Cardiac muscle cell (in vitro differentiated cells and primary cell): ENCODE measurements at regions not wholly inside any gene's neighbourhood (a gene's known extent, or its start where the extent isn't known, plus 50 kb on each side); places are given as distances from the start of the nearest gene placed in this dataset.

Experiments used
- DNase-seq, 2 donors: peaks; one replicate each; pipeline versions ENCODE4 v3.0.0 to v3.0.0-alpha.2; 2010 to 2017; ENCODE audit warnings: low read depth in 1 of 2, low spot score in 1 of 2
- H3K27ac ChIP-seq: fragments of 200-600 bp; sonication (generic); 2 replicates; pipeline ENCODE4 v1.5.1; 2016
- H3K27me3 ChIP-seq: fragments of 200-600 bp; sonication (generic); 2 replicates; pipeline ENCODE4 v1.6.0; 2016; ENCODE audit warnings: control low read depth
- H3K36me3 ChIP-seq: fragments of 200-600 bp; sonication (generic); 2 replicates; pipeline ENCODE4 v1.5.1; 2016; ENCODE audit warnings: control low read depth
- H3K4me1 ChIP-seq: fragments of 200-600 bp; sonication (generic); 2 replicates; pipeline ENCODE4 v1.8.1; 2017; ENCODE audit warnings: low read depth, mild to moderate bottlenecking, mixed run types
- H3K4me3 ChIP-seq: fragments of 200-600 bp; sonication (generic); 2 replicates; pipeline ENCODE4 v1.5.1; 2016; ENCODE audit warnings: mild to moderate bottlenecking
- H3K9me3 ChIP-seq: fragments of 200-600 bp; sonication (generic); 2 replicates; pipeline ENCODE4 v1.5.1; 2017; ENCODE audit warnings: low read depth, mild to moderate bottlenecking, control low read depth
- TF ChIP-seq, protein P1 (sequence below): IDR thresholded peaks from 2 replicates; pipeline ENCODE4 v1.5.1; 2012; ENCODE audit warnings: low read depth, mild to moderate bottlenecking, low read length

DNA sequence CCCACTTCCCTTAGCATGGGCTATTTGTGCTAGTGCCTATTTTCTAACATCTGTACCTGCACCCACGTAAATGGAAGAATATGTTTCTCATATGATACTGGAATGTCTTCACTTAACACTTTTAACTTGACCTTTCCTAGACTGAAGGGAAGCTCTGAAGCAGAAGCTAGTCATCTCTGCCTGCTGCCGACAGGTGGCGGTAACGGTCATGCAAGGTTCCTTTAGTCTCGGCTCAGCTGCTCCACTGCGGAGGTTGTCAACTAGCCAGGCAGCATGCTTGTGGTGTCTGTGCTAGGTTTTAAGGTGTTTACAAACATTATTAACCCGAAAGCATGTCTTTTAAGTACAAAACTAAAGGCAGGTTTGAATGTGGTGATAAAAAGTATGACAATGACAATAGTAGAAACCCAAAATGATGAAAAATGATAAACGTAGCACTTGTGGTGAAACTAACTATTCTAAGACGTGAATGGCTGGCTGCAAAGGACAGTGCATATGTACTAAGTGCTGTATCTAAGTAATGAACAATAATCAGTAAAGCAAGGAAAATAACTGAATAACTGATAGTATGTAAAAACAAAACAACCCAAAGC lies 117.2 kb downstream of the GRIN2B start:
- peak; percentile 78 to 84 for DNase-seq
- Histone ChIP-seq H3K4me3 (no peak overlapping the region), H3K27me3 (no peaks in the 10 kb centered on the region), H3K36me3 (no peaks in the 10 kb centered on the region), H3K27ac (no peak overlapping the region), H3K4me1 (peaks cover 13% of the 10 kb centered on the region), H3K9me3 (no peaks in the 10 kb centered on the region)
- TF ChIP-seq, protein P1, sequence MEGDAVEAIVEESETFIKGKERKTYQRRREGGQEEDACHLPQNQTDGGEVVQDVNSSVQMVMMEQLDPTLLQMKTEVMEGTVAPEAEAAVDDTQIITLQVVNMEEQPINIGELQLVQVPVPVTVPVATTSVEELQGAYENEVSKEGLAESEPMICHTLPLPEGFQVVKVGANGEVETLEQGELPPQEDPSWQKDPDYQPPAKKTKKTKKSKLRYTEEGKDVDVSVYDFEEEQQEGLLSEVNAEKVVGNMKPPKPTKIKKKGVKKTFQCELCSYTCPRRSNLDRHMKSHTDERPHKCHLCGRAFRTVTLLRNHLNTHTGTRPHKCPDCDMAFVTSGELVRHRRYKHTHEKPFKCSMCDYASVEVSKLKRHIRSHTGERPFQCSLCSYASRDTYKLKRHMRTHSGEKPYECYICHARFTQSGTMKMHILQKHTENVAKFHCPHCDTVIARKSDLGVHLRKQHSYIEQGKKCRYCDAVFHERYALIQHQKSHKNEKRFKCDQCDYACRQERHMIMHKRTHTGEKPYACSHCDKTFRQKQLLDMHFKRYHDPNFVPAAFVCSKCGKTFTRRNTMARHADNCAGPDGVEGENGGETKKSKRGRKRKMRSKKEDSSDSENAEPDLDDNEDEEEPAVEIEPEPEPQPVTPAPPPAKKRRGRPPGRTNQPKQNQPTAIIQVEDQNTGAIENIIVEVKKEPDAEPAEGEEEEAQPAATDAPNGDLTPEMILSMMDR = peak; percentile 91

DNA sequence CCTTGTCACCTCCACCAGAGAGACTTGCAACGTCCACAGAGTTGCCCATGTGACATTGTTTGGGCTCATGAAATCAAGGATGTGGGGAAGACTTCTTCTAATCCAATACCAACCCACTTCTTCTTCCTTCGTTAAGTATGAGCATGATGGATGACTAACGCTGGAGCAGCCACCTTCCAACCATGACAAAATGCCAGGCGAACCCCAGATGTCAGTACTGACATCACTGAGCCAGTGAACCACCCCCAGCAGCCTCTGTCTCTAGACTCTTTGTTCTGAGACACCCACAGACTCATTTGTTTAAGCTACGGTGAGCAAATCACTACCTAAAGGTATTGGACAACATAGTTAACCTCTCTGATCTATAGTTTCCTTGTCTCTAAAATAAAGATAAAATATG lies 123.7 kb downstream of the GRIN2B start:
- no peaks in the 10 kb centered on the region for H3K36me3 ChIP-seq
- DNase-seq = no peak
- no peak overlapping the region for H3K27ac ChIP-seq
- no peak overlapping the region for H3K4me3 ChIP-seq
- no peaks in the 10 kb centered on the region for H3K27me3 ChIP-seq
- no peaks in the 10 kb centered on the region for H3K9me3 ChIP-seq
- TF ChIP-seq, protein P1 = no peak
- peaks cover 15% of the 10 kb centered on the region for H3K4me1 ChIP-seq

DNA sequence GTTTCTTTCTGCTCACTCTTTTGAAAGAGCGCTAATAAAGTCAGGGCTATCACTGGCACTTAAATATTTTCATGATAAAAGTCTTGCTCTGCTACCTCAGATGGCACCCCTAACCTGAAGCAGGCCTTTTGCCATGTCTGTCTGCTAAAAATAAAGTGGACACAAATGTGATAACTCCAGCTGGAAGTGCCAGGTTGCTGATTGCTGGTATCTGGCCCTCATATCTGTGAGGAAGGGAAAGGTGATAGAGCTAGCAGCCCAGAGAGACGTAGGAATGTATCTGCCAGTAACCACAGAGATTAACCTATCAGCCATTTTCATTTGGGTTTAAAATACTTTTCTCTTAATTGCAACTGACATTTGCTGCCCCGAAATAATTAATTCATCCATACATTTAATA lies 127.9 kb downstream of the GRIN2B start:
- H3K4me3 ChIP-seq = no peak overlapping the region
- no peaks in the 10 kb centered on the region for H3K36me3 ChIP-seq
- H3K27ac ChIP-seq = peak overlapping the region; percentile 42
- TF ChIP-seq, protein P1 = no peak
- peaks cover 22% of the 10 kb centered on the region for H3K4me1 ChIP-seq
- H3K9me3 ChIP-seq = no peaks in the 10 kb centered on the region
- no peak for DNase-seq
- H3K27me3 ChIP-seq = no peaks in the 10 kb centered on the region

DNA sequence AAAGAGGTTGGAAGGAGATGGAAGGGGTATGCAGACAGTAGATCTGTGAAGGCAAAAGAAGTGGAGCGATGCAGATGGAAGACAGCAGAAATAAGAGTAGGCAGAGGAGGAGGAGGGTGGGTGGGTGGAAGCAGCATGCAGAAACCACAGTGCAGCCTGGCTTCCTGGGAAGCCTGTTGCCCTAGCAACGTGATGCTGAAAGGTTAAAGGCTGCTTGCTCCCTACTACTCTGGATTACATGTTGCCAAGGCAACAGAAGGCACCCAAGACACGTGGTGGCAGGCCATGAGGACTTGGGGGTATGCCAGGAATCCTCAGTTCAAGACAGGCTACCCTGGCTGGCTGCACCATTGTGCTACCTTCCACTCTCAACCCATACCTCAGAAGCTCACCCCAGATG lies 129.6 kb downstream of the GRIN2B start:
- Histone ChIP-seq H3K27me3 (no peaks in the 10 kb centered on the region), H3K27ac (no peak overlapping the region), H3K9me3 (no peaks in the 10 kb centered on the region), H3K4me3 (no peak overlapping the region), H3K4me1 (peaks cover 22% of the 10 kb centered on the region), H3K36me3 (no peaks in the 10 kb centered on the region)
- peak in 1 of 2 donors; percentile 30 for DNase-seq
- TF ChIP-seq, protein P1 = no peak

DNA sequence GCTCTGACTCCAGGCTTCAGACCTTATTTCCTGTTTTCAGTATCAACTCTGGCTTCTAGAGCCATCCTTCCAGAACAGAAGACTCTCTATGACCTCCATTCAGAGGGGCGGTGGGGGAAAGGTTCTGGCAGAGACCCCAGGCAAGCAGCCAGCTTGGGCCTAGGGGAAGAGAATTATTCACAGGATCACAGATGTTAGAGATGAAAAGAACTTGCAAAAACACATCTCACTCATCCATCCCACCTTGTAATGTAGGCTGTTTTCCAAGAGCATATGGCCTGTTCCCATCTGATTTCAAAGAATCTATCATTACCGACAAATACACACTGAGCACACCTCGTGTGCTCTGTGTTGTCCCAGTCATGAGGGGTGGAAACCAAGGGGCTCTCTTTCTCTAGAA lies 131.9 kb downstream of the GRIN2B start:
- Histone ChIP-seq H3K27me3 (no peaks in the 10 kb centered on the region), H3K36me3 (no peaks in the 10 kb centered on the region), H3K9me3 (no peaks in the 10 kb centered on the region), H3K4me1 (peaks cover 22% of the 10 kb centered on the region), H3K4me3 (no peak overlapping the region), H3K27ac (no peak overlapping the region)
- TF ChIP-seq, protein P1 = no peak
- no peak for DNase-seq
